CD4-positive, CD25-positive, alpha-beta regulatory T cell (primary cell): ENCODE measurements at regions not wholly inside any gene's neighbourhood (a gene's known extent, or its start where the extent isn't known, plus 50 kb on each side); places are given as distances from the start of the nearest gene placed in this dataset.
A peak's percentile ranks its signal among the peaks of the same experiment; 100 is the strongest.

ENCODE experiments used
- ATAC-seq, 2 donors: fragments of 150-1000 bp; cut with Tn5 transposase; one replicate each; pipeline ENCODE4 v1.10.0; 2021; ENCODE audit warnings: low read depth in 2 of 2, moderate number of reproducible peaks in 2 of 2, moderate library complexity in 1 of 2
- DNase-seq, 3 donors: peaks; one replicate each; pipeline versions ENCODE4 v3.0.0 to v3.0.0-alpha.2; 2012 to 2022; ENCODE audit warnings: mixed read lengths in 1 of 3
- H3K27ac ChIP-seq: one replicate; pipeline ENCODE4 v1.7.0; 2013; ENCODE audit warnings: mild to moderate bottlenecking, low read length; ENCODE audit not compliant: insufficient read depth, poor library complexity, severe bottlenecking
- H3K27me3 ChIP-seq: one replicate; pipeline ENCODE4 v1.7.0; 2013; ENCODE audit warnings: low read length; ENCODE audit not compliant: control insufficient read depth, insufficient read depth
- H3K36me3 ChIP-seq: one replicate; pipeline ENCODE4 v1.7.0; 2013; ENCODE audit warnings: mild to moderate bottlenecking, low read length, moderate library complexity; ENCODE audit not compliant: control insufficient read depth, insufficient read depth
- H3K4me1 ChIP-seq: 2 replicates; pipeline ENCODE4 v1.7.0; 2013; ENCODE audit warnings: mild to moderate bottlenecking, low read length; ENCODE audit not compliant: insufficient read depth, control insufficient read depth, poor library complexity, severe bottlenecking
- H3K4me3 ChIP-seq: one replicate; pipeline ENCODE4 v1.7.0; 2013; ENCODE audit warnings: low read depth, mild to moderate bottlenecking, low read length, moderate library complexity
- H3K9me3 ChIP-seq, 2 experiments: 1 replicate in 1 of 2; 2 replicates in 1 of 2; pipeline ENCODE4 v1.7.0; 2013; ENCODE audit warnings: low read length in 2 of 2, mild to moderate bottlenecking in 1 of 2, moderate library complexity in 1 of 2; ENCODE audit not compliant: control insufficient read depth in 2 of 2
- H3K27ac Mint-ChIP-seq, 3 donors: one replicate each; pipeline ENCODE4 v1.8.0; 2020 to 2022; ENCODE audit warnings: mild to moderate bottlenecking in 3 of 3, mixed read lengths in 3 of 3, moderate library complexity in 2 of 3
- H3K27me3 Mint-ChIP-seq: one replicate; pipeline ENCODE4 v1.8.0; 2022; ENCODE audit warnings: mild to moderate bottlenecking, mixed read lengths
- H3K36me3 Mint-ChIP-seq: one replicate; pipeline ENCODE4 v1.8.0; 2020; ENCODE audit warnings: mixed read lengths
- H3K4me1 Mint-ChIP-seq, 4 donors: one replicate each; pipeline ENCODE4 v1.8.0; 2020 to 2022; ENCODE audit warnings: mixed read lengths in 4 of 4, mild to moderate bottlenecking in 1 of 4
- H3K4me3 Mint-ChIP-seq, 4 donors: one replicate each; pipeline ENCODE4 v1.8.0; 2020 to 2022; ENCODE audit warnings: mild to moderate bottlenecking in 4 of 4, mixed read lengths in 4 of 4, moderate library complexity in 3 of 4
- H3K9me3 Mint-ChIP-seq, 7 donors: one replicate each; pipeline ENCODE4 v1.8.0; 2020 to 2022; ENCODE audit warnings: mixed read lengths in 7 of 7, mild to moderate bottlenecking in 3 of 7, moderate library complexity in 2 of 7

DNA sequence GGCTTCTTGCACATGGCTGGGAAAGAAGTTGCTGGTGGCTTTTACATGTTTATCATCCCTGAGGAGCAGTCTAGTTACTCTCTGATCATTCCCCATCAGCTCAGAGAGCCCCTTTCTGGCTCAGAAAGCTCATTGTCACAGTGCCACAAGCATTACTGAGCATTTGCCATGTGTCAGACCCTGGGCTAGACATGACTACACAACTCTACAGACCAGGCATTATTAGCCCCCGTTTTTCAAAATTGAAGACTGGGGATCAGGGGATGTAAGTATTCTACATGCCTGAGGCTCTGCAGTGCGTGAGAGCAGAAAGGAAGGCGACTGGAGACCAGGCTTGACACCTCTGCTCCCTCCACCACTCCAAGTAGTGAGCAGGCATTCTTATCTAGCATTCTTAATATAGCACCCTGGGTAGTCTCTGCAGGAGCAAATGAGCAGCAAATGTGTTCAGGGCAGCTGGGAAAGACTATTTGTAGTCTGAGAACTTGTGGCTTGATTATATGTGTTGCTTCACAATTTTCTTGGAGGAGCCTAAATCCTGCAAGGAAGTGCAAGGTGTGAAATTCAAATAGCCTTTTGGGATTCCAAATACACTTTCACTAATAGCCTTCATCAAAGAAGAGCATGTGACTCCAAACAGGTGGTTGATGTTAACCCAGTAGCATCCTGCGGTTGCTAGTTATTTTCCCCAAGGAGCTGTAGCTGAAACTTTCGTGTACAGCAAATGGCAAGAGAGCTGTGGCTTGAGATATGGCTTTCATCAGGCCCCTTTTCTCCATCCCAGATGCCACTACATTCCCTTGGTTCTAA, 143.2 kb downstream of the DDX1 start:
- ATAC-seq (no peak), DNase-seq (no peak)
- H3K4me1 Mint-ChIP-seq: no peaks in the 10 kb centered on the region
- H3K9me3 Mint-ChIP-seq: peaks cover 0 to 2% (median 0%) of the 10 kb centered on the region in 7 donors
- H3K27ac ChIP-seq: no peak overlapping the region
- no peaks in the 10 kb centered on the region for H3K9me3 ChIP-seq
- no peaks in the 10 kb centered on the region for H3K27me3 ChIP-seq
- H3K36me3 Mint-ChIP-seq: no peaks in the 10 kb centered on the region
- H3K27me3 Mint-ChIP-seq: peaks cover 4% of the 10 kb centered on the region
- H3K4me3 ChIP-seq: no peak overlapping the region
- H3K4me3 Mint-ChIP-seq: no peak overlapping the region
- H3K27ac Mint-ChIP-seq: peak overlapping the region in 1 of 3 donors; percentile 93
- H3K36me3 ChIP-seq: no peaks in the 10 kb centered on the region
- H3K4me1 ChIP-seq: no peaks in the 10 kb centered on the region

GRCh38 chr2:15735484-15736326, 144.0 kb downstream of the DDX1 start:
- DNase-seq (no peak), ATAC-seq (no peak)
- Histone ChIP-seq H3K4me3 (no peak overlapping the region), H3K9me3 (no peaks in the 10 kb centered on the region), H3K36me3 (no peaks in the 10 kb centered on the region), H3K27me3 (no peaks in the 10 kb centered on the region), H3K4me1 (no peaks in the 10 kb centered on the region), H3K27ac (no peak overlapping the region)
- Mint-ChIP-seq H3K27me3 (peaks cover 6% of the 10 kb centered on the region), H3K27ac (peak overlapping the region in 1 of 3 donors; percentile 93), H3K4me1 (no peaks in the 10 kb centered on the region), H3K9me3 (peaks cover 0 to 2% (median 0%) of the 10 kb centered on the region in 7 donors), H3K4me3 (no peak overlapping the region), H3K36me3 (no peaks in the 10 kb centered on the region)

DNA sequence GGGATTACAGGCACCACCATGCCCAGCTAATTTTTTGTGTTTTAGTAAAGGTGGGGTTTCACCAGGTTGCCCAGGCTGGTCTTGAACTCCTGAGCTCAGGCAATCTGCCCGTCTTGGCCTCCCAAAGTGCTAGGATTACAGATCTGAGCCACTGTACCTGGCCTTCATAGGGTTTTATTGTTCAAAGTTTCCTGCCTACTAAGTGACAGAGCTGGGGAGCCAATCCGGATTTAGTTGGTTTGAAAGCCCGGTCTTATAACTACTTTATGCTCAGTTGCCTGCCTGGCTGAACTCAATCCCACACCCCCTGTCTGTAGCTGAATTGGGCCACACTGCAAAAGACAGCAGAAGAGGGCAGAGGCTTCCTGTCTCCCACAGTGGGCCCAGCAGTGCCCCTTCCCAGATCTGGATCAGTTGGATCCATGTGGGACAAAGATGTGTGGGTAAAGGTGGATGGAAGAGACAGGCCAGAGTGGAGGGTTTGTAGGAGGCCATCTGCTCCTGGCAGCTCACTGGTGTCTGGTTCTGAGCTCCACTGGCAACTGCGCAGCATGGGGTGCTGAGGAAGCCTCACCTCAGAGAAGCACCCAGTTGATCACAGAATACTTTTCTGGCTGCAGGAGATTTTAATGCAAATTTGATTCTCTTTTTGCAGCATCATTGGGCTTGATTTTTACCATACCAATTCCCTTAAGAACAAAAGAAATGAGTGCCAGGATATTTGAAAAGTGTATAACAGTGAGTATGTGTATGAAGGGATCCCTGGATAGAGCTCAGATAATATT, 144.9 kb downstream of the DDX1 start:
- Histone ChIP-seq H3K4me1 (no peaks in the 10 kb centered on the region), H3K4me3 (no peak overlapping the region), H3K27me3 (no peaks in the 10 kb centered on the region), H3K9me3 (no peaks in the 10 kb centered on the region), H3K36me3 (no peaks in the 10 kb centered on the region), H3K27ac (no peak overlapping the region)
- no peak overlapping the region for H3K27ac Mint-ChIP-seq
- no peaks in the 10 kb centered on the region for H3K36me3 Mint-ChIP-seq
- peaks cover 0 to 2% (median under 1%) of the 10 kb centered on the region in 7 donors for H3K9me3 Mint-ChIP-seq
- ATAC-seq: no peak
- H3K4me3 Mint-ChIP-seq: no peak overlapping the region
- peaks cover 8% of the 10 kb centered on the region for H3K27me3 Mint-ChIP-seq
- H3K4me1 Mint-ChIP-seq: no peaks in the 10 kb centered on the region
- no peak for DNase-seq

- no peaks in the 10 kb centered on the region for H3K36me3 Mint-ChIP-seq
- no peaks in the 10 kb centered on the region for H3K9me3 ChIP-seq
- H3K27ac Mint-ChIP-seq: no peak overlapping the region
- no peak overlapping the region for H3K4me3 ChIP-seq
- peaks cover 0 to 2% (median 2%) of the 10 kb centered on the region in 7 donors for H3K9me3 Mint-ChIP-seq
- H3K27ac ChIP-seq: no peak overlapping the region
- no peaks in the 10 kb centered on the region for H3K27me3 ChIP-seq
- H3K4me3 Mint-ChIP-seq: no peak overlapping the region
- no peak for ATAC-seq
- no peak for DNase-seq
- no peaks in the 10 kb centered on the region for H3K4me1 ChIP-seq
- peaks cover 8% of the 10 kb centered on the region for H3K27me3 Mint-ChIP-seq
- H3K36me3 ChIP-seq: no peaks in the 10 kb centered on the region
- H3K4me1 Mint-ChIP-seq: no peaks in the 10 kb centered on the region
Measured at GRCh38 chr2:15737314-15738224, 145.9 kb downstream of the DDX1 start.

- Mint-ChIP-seq H3K27ac (no peak overlapping the region), H3K4me1 (no peaks in the 10 kb centered on the region), H3K9me3 (peaks cover 0 to 2% (median 2%) of the 10 kb centered on the region in 7 donors), H3K4me3 (no peak overlapping the region), H3K36me3 (no peaks in the 10 kb centered on the region), H3K27me3 (peaks cover 8% of the 10 kb centered on the region)
- Histone ChIP-seq H3K27me3 (no peaks in the 10 kb centered on the region), H3K9me3 (no peaks in the 10 kb centered on the region), H3K36me3 (no peaks in the 10 kb centered on the region), H3K4me3 (no peak overlapping the region), H3K27ac (no peak overlapping the region), H3K4me1 (no peaks in the 10 kb centered on the region)
- ATAC-seq (no peak), DNase-seq (no peak)
Measured at GRCh38 chr2:15738225-15738546, 146.5 kb downstream of the DDX1 start.

DNA sequence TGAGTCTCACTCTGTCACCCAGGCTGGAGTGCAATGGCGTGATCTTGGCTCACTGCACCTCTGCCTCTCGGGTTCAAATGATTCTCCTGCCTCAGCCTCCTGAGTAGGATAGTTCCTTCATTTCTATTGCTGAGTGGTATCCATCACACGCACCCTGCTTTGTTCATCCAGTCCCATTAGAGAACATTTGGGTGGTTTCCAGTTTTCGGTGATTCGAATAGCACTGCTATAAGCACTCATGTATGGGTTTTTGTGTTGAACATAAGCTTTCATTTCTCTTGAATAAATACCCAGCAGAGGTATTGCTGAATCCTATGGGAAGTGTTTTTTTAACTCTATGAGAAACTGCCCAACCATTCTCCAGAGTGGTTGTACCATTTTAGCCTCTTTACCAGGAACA, 147.3 kb downstream of the DDX1 start:
- Mint-ChIP-seq H3K9me3 (peaks cover 0 to 2% (median 2%) of the 10 kb centered on the region in 7 donors), H3K36me3 (no peaks in the 10 kb centered on the region), H3K27me3 (peaks cover 8% of the 10 kb centered on the region), H3K4me3 (no peak overlapping the region), H3K27ac (no peak overlapping the region), H3K4me1 (no peaks in the 10 kb centered on the region)
- no peaks in the 10 kb centered on the region for H3K36me3 ChIP-seq
- ATAC-seq (no peak), DNase-seq (no peak)
- no peaks in the 10 kb centered on the region for H3K9me3 ChIP-seq
- no peaks in the 10 kb centered on the region for H3K4me1 ChIP-seq
- H3K27ac ChIP-seq: no peak overlapping the region
- no peak overlapping the region for H3K4me3 ChIP-seq
- H3K27me3 ChIP-seq: no peaks in the 10 kb centered on the region

- Mint-ChIP-seq H3K4me1 (no peaks in the 10 kb centered on the region), H3K9me3 (peaks cover 0 to 2% (median 0%) of the 10 kb centered on the region in 7 donors), H3K27me3 (peaks cover 26% of the 10 kb centered on the region), H3K4me3 (no peak overlapping the region), H3K27ac (no peak overlapping the region), H3K36me3 (no peaks in the 10 kb centered on the region)
- no peak overlapping the region for H3K4me3 ChIP-seq
- ATAC-seq: no peak
- H3K27ac ChIP-seq: no peak overlapping the region
- DNase-seq: no peak
- no peaks in the 10 kb centered on the region for H3K36me3 ChIP-seq
- peaks cover 5% of the 10 kb centered on the region for H3K27me3 ChIP-seq
- no peaks in the 10 kb centered on the region for H3K4me1 ChIP-seq
- H3K9me3 ChIP-seq: no peaks in the 10 kb centered on the region
Measured at GRCh38 chr2:15744820-15745219, 153.2 kb downstream of the DDX1 start.
